GM12892 (cell line): ENCODE measurements at regions not wholly inside any gene's neighbourhood (a gene's known extent, or its start where the extent isn't known, plus 50 kb on each side); places are given as distances from the start of the nearest gene placed in this dataset.
"Not testable (repeated sequence)": the region's sequence is repeated elsewhere in the genome, so short reads cannot be mapped to it uniquely, and the experiment has no call there.

ENCODE experiments used
- DNase-seq: peaks from one replicate; pipeline ENCODE4 v3.0.0; 2011; ENCODE audit not compliant: insufficient read length
- FAIRE-seq: peaks from 2 replicates; lab custom pipeline; 2011; peaks lifted over from hg19 to GRCh38; lab: Jason Lieb, UNC
- POLR2A ChIP-seq: IDR thresholded peaks from 2 replicates; pipeline ENCODE4 v1.6.1; 2011; ENCODE audit warnings: low read depth, low read length, control low read depth
- POLR2AphosphoS5 ChIP-seq: IDR thresholded peaks from 2 replicates; pipeline ENCODE4 v1.6.1; 2011; ENCODE audit warnings: low read depth, low read length, control low read depth
- TAF1 ChIP-seq: IDR thresholded peaks from 2 replicates; pipeline ENCODE4 v1.6.1; 2011; ENCODE audit warnings: low read depth, mild to moderate bottlenecking, control low read depth, low read length, borderline replicate concordance

GRCh38 chr2:160584972-160585494, 91.4 kb upstream of the RBMS1 start:
- no peak for FAIRE-seq
- TF ChIP-seq TAF1, result no peak
- TF ChIP-seq POLR2A, result no peak
- no peak for TF ChIP-seq POLR2AphosphoS5
- DNase-seq, result no peak

GRCh38 chr2:160590664-160591063, 97.1 kb upstream of the RBMS1 start:
- TF ChIP-seq POLR2A, result no peak
- no peak for TF ChIP-seq TAF1
- no peak for TF ChIP-seq POLR2AphosphoS5
- no peak for DNase-seq
- FAIRE-seq, result no peak

GRCh38 chr2:160592401-160592800, 98.8 kb upstream of the RBMS1 start:
- no peak for FAIRE-seq
- TF ChIP-seq POLR2A, result no peak
- no peak for TF ChIP-seq TAF1
- no peak for TF ChIP-seq POLR2AphosphoS5
- no peak for DNase-seq

GRCh38 chr2:160592993-160593392, 99.4 kb upstream of the RBMS1 start:
- DNase-seq, result no peak
- TF ChIP-seq POLR2A (no peak), TAF1 (no peak), POLR2AphosphoS5 (no peak)
- no peak for FAIRE-seq

- TF ChIP-seq POLR2AphosphoS5, result no peak
- no peak for TF ChIP-seq POLR2A
- TF ChIP-seq TAF1, result no peak
- FAIRE-seq (no peak), DNase-seq (no peak)
Measured at GRCh38 chr2:160596441-160596840, 102.8 kb upstream of the RBMS1 start.

GRCh38 chr2:160600437-160600836, 106.8 kb upstream of the RBMS1 start:
- not testable (repeated sequence) for DNase-seq

GRCh38 chr2:160602073-160602472, 108.5 kb upstream of the RBMS1 start:
- FAIRE-seq (no peak), DNase-seq (no peak)
- TF ChIP-seq POLR2AphosphoS5 (no peak), POLR2A (no peak)

More at GRCh38 chr2:160600437-160600836, 106.8 kb upstream of the RBMS1 start:
- FAIRE-seq, result not testable (repeated sequence)

- DNase-seq (no peak), FAIRE-seq (no peak)
- TF ChIP-seq POLR2A, result no peak
- TF ChIP-seq TAF1, result no peak
- no peak for TF ChIP-seq POLR2AphosphoS5
Measured at GRCh38 chr2:160603771-160604510, 110.3 kb upstream of the RBMS1 start.

- DNase-seq, result no peak
- no peak for FAIRE-seq
- TF ChIP-seq TAF1, result no peak
- TF ChIP-seq POLR2A, result no peak
- no peak for TF ChIP-seq POLR2AphosphoS5
Measured at GRCh38 chr2:160606341-160606740, 112.7 kb upstream of the RBMS1 start.

GRCh38 chr2:160608599-160608998, 115.0 kb upstream of the RBMS1 start:
- no peak for DNase-seq

GRCh38 chr2:160609346-160609745, 115.7 kb upstream of the RBMS1 start:
- FAIRE-seq, result no peak
- no peak for TF ChIP-seq POLR2AphosphoS5
- no peak for TF ChIP-seq POLR2A
- TF ChIP-seq TAF1, result no peak

More at GRCh38 chr2:160608599-160608998, 115.0 kb upstream of the RBMS1 start:
- no peak for FAIRE-seq
- TF ChIP-seq POLR2AphosphoS5 (no peak), POLR2A (no peak), TAF1 (no peak)

GRCh38 chr2:160610041-160610440, 116.4 kb upstream of the RBMS1 start:
- DNase-seq, result no peak
- no peak for FAIRE-seq
- TF ChIP-seq POLR2AphosphoS5, result no peak
- TF ChIP-seq TAF1, result no peak
- no peak for TF ChIP-seq POLR2A

More at GRCh38 chr2:160609346-160609745, 115.7 kb upstream of the RBMS1 start:
- DNase-seq, result no peak

GRCh38 chr2:160612266-160612856, 118.8 kb upstream of the RBMS1 start:
- FAIRE-seq (no peak), DNase-seq (no peak)
- no peak for TF ChIP-seq POLR2A
- TF ChIP-seq POLR2AphosphoS5, result no peak

GRCh38 chr2:160613466-160614153, 120.0 kb upstream of the RBMS1 start:
- TF ChIP-seq POLR2A, result no peak
- TF ChIP-seq TAF1, result no peak
- TF ChIP-seq POLR2AphosphoS5, result no peak
- FAIRE-seq, result no peak
- no peak for DNase-seq
